HL-60 (cell line): ENCODE measurements at regions not wholly inside any gene's neighbourhood (a gene's known extent, or its start where the extent isn't known, plus 50 kb on each side); places are given as distances from the start of the nearest gene placed in this dataset.

ENCODE experiments used
- CTCF ChIP-seq: IDR thresholded peaks from one replicate; pipeline ENCODE4 v1.5.1; 2011; ENCODE audit warnings: low read length, control low read depth, inconsistent platforms; ENCODE audit not compliant: insufficient read depth
- POLR2AphosphoS5 ChIP-seq: IDR thresholded peaks from 2 replicates; pipeline ENCODE4 v1.6.1; 2012; ENCODE audit warnings: low read depth
- REST ChIP-seq: IDR thresholded peaks from 2 replicates; pipeline ENCODE4 v1.6.1; 2012; ENCODE audit warnings: low read depth; ENCODE audit not compliant: insufficient replicate concordance

DNA sequence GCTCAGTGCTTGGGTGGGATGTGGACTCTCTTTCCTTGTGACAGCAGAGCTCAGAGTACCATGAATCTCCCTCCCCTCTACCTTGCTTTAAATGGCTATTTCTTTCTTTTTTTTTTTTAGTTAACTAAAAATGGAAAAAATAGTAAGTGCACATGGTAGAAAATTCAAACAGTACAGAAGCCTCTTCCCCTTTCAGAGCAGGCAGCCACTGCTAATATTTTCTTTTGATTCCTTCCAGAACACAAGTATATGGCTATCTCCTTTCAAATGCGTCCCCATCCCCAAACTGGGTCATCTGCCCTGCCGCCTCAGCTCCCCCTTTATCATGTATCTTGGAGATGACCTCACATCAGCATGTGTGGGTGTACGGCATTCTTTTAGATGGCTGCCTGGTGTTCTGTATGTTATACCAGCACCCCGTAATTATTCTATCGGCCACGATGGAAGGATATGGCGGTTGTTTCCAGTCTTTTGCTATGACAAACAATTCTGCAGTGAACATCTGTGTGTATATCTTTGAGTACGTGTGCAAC, 70.5 kb upstream of the DLX2 start:
- TF ChIP-seq CTCF (no peak), REST (no peak), POLR2AphosphoS5 (no peak)
